Astrocyte of the spinal cord (primary cell): ENCODE measurements at regions not wholly inside any gene's neighbourhood (a gene's known extent, or its start where the extent isn't known, plus 50 kb on each side); places are given as distances from the start of the nearest gene placed in this dataset.

Experiments used
- DNase-seq: peaks from one replicate; pipeline ENCODE4 v3.0.0; 2011; ENCODE audit warnings: low read depth, low spot score
- H3K4me3 ChIP-seq: 2 replicates; pipeline ENCODE4 v1.5.1; 2011; ENCODE audit warnings: low read depth, mild to moderate bottlenecking, low read length, moderate library complexity
- CTCF ChIP-seq: IDR thresholded peaks from 2 replicates; pipeline ENCODE4 v1.5.1; 2012; ENCODE audit warnings: low read depth, mild to moderate bottlenecking, low read length, inconsistent platforms
- in situ Hi-C: cut with HindIII; loops from 2 replicates; pipeline ENCODE4 v1.10.0; 2017; ENCODE audit warnings: low sequenced_read_pairs

- DNase-seq, result no peak
- in situ Hi-C loops, result no loop called here
- no peak for TF ChIP-seq CTCF
- H3K4me3 ChIP-seq, result no peak overlapping the region
Measured at GRCh38 chr18:32884543-32884942, 111.7 kb upstream of the KLHL14 start.

- TF ChIP-seq CTCF, result no peak
- no peak for DNase-seq
- H3K4me3 ChIP-seq, result no peak overlapping the region
- in situ Hi-C loops, result no loop called here
Measured at GRCh38 chr18:32881009-32881408, 108.2 kb upstream of the KLHL14 start.

- peak; percentile 61 for DNase-seq
- in situ Hi-C loops, result no loop called here
- no peak for TF ChIP-seq CTCF
- no peak overlapping the region for H3K4me3 ChIP-seq
Measured at GRCh38 chr18:32879497-32879896, 106.7 kb upstream of the KLHL14 start.

- no peak for DNase-seq
- in situ Hi-C loops, result no loop called here
- H3K4me3 ChIP-seq, result no peak overlapping the region
- TF ChIP-seq CTCF, result no peak
Measured at GRCh38 chr18:32878436-32878835, 105.6 kb upstream of the KLHL14 start.

GRCh38 chr18:32877371-32877770 lies 104.5 kb upstream of the KLHL14 start:
- TF ChIP-seq CTCF, result no peak
- in situ Hi-C loops, result no loop called here
- no peak for DNase-seq
- H3K4me3 ChIP-seq, result no peak overlapping the region

- H3K4me3 ChIP-seq, result no peak overlapping the region
- DNase-seq, result no peak
- no peak for TF ChIP-seq CTCF
- in situ Hi-C loops, result no loop called here
Measured at GRCh38 chr18:32875625-32876024, 102.8 kb upstream of the KLHL14 start.

- no peak for TF ChIP-seq CTCF
- H3K4me3 ChIP-seq, result no peak overlapping the region
- no peak for DNase-seq
- in situ Hi-C loops, result no loop called here
Measured at GRCh38 chr18:32871786-32872185, 99.0 kb upstream of the KLHL14 start.
